ENCODE measurements at regions not wholly inside any gene's neighbourhood (a gene's known extent, or its start where the extent isn't known, plus 50 kb on each side); places are given as distances from the start of the nearest gene placed in this dataset.
"Not testable (repeated sequence)": the region's sequence is repeated elsewhere in the genome, so short reads cannot be mapped to it uniquely, and the experiment has no call there.

- FAIRE-seq: no peak
Observed at GRCh38 chr6:154920495-154921200, 74.5 kb upstream of the TIAM2 start.

GRCh38 chr6:154921482-154921881 lies 73.6 kb upstream of the TIAM2 start:
- FAIRE-seq: peak; percentile 44
- no peak for DNase-seq (ENCODE audit: extremely low spot score, insufficient read length, low read depth)

More at GRCh38 chr6:154920495-154921200, 74.5 kb upstream of the TIAM2 start:
- no peak for DNase-seq (ENCODE audit: extremely low spot score, insufficient read length, low read depth)

- DNase-seq (ENCODE audit: extremely low spot score, insufficient read length, low read depth): no peak
- FAIRE-seq: no peak
Observed at GRCh38 chr6:154923199-154923869, 71.8 kb upstream of the TIAM2 start.

GRCh38 chr6:154925130-154925529 lies 70.0 kb upstream of the TIAM2 start:
- DNase-seq (ENCODE audit: extremely low spot score, insufficient read length, low read depth) (no peak), FAIRE-seq (no peak)

GRCh38 chr6:154926366-154926765 lies 68.7 kb upstream of the TIAM2 start:
- FAIRE-seq (no peak), DNase-seq (ENCODE audit: extremely low spot score, insufficient read length, low read depth) (no peak)

- FAIRE-seq: peak; percentile 88
- peak; percentile 47 for DNase-seq (ENCODE audit: extremely low spot score, insufficient read length, low read depth)
Observed at GRCh38 chr6:154928325-154928922, 66.7 kb upstream of the TIAM2 start.

DNA sequence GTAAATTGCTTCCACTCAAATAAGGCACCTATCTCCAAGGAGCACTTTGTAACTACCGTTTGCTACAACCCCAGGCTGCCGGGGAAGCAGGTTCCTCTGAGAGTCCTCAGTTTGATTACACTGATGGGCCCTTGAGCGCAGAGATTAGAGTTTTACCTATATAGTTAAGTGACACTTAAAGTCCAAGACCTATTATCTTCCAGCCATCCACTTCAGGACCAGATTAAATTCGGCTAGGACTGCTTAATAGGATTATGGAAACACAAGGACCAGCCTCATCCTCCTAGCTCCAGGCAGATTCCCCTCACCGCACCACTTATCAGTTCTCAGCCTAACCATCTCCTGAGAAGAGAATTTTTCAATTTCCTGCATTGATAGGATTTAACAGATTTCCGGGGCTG lies 64.7 kb upstream of the TIAM2 start:
- DNase-seq (ENCODE audit: extremely low spot score, insufficient read length, low read depth): no peak
- no peak for FAIRE-seq

GRCh38 chr6:154931711-154932424 lies 63.2 kb upstream of the TIAM2 start:
- DNase-seq (ENCODE audit: extremely low spot score, insufficient read length, low read depth): no peak
- FAIRE-seq: no peak

GRCh38 chr6:154932515-154933027 lies 62.5 kb upstream of the TIAM2 start:
- DNase-seq (ENCODE audit: extremely low spot score, insufficient read length, low read depth) (no peak), FAIRE-seq (no peak)

DNA sequence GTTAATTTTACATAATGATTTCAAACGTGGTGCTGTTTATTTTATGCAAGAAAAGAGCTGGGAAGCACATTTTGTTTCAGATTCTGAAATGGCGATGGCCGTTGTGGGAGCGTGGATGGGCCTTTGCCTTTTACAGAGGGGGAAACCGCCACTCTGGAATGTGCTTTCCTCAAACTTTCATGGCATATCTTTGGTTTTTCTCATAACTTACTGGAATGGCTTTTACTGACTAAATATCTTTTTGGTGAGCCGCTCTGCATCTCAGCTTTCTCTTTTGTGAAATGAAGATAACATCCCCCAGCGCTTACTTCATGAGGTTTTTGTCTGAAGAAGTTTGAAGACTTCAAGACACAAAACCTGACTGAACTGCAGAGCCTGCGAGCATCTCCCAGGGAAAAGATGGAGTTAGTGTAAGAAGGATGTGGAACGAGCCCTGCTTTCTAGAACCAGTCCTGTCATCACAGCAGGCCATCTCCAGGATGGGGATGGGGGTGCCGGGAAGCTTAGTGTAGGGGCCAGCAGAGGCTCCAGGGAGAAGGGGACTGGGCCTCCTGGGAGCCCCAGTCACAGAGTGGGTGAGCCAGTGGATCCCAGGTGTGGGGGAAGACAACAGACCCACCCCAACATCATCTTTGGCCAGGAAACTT lies 61.8 kb upstream of the TIAM2 start:
- DNase-seq (ENCODE audit: extremely low spot score, insufficient read length, low read depth) (no peak), FAIRE-seq (no peak)

DNA sequence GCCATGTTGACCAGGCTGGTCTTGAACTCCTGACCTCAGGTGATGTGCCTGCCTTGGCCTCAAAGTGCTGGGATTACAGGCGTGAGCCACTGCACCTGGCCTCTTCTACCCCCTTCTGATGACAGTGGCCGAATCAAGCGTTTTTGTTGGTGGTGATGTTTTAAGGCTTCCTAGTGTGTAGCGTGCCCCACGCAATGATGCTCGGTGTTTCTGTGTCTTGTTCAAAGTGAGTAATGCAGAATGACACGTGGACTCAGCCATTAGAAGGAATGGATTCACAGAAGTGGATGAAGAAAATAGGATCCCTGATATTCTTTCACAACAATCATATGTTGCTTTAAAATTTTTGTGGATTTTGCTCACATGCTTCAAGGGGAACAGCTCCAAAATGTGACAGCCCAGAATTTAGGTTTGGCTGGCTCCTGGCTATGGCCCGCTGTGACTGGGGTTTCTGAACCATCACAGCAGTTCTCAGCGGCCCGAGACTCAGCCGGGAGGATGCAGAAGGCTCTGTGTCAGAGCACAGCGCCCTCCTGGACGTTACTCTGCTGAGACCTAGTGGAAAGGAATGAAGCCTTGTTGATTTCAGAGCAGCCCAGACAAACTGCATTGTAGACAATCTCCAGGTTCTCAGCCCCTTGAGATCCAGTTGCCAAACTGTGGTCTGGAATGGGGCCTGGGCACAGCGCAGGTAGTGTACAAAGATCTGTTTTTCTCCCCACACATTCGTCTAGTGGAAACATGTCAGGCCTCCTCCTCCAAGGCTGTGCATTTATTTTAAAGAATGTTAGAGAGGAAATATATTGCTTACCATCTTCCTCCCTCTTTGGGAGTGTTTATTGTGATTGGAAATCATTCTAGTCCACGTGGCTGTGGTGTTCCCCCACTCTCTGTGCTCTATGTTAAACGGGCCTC lies 57.6 kb upstream of the TIAM2 start:
- DNase-seq (ENCODE audit: extremely low spot score, insufficient read length, low read depth) (no peak), FAIRE-seq (no peak)

GRCh38 chr6:154938221-154938580 lies 56.9 kb upstream of the TIAM2 start:
- FAIRE-seq (no peak), DNase-seq (ENCODE audit: extremely low spot score, insufficient read length, low read depth) (no peak)

GRCh38 chr6:154938727-154939285 lies 56.3 kb upstream of the TIAM2 start:
- FAIRE-seq; DNase-seq (ENCODE audit: extremely low spot score, insufficient read length, low read depth): not testable (repeated sequence)

- no peak for FAIRE-seq
- DNase-seq (ENCODE audit: extremely low spot score, insufficient read length, low read depth): no peak
Observed at GRCh38 chr6:154942770-154943169, 52.3 kb upstream of the TIAM2 start.

DNA sequence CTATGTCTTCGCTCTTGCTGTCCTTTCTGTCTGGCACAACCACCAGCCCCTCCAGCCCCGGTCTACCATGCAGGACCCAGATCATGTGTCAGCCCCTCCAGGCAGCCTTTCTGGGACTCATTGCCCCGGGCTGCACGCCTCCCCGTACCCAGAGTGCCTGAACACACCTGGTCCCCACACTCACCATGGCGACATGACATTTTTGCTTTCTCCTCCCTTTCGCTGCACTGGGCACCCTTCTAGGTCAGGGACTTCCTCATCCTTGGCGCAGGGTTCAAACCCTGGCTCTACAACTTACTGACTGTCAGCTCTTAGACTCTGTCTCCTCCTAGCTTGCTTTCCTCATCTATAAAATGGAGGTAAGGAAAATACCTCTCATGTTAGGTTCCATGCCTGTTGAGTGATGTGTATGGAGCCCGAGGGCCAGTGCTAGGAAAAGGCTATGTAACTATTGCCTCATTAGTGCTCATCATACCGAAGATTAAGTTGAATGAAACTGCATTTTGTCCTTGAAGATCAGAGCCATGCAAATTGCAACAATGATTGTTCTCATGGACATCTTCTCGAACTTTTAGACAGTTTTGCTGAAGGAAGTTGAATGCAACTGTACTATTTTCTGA lies 49.7 kb upstream of the TIAM2 start:
- no peak for DNase-seq (ENCODE audit: extremely low spot score, insufficient read length, low read depth)
- no peak for FAIRE-seq
